CD4-positive, alpha-beta T cell treated with Interleukin-12 subunit alpha and Interleukin-12 subunit beta, for 1 hour (primary cell): ENCODE measurements at regions not wholly inside any gene's neighbourhood (a gene's known extent, or its start where the extent isn't known, plus 50 kb on each side); places are given as distances from the start of the nearest gene placed in this dataset.

Experiments used
- DNase-seq: peaks from one replicate; pipeline ENCODE4 v3.0.0-alpha.2; 2020

GRCh38 chr12:32047357-32048212 is 59.1 kb upstream of the BICD1 start:
- DNase-seq, result no peak

GRCh38 chr12:32048791-32049190 is 57.9 kb upstream of the BICD1 start:
- no peak for DNase-seq

GRCh38 chr12:32049956-32050355 is 56.7 kb upstream of the BICD1 start:
- no peak for DNase-seq

GRCh38 chr12:32051511-32052211 is 55.0 kb upstream of the BICD1 start:
- DNase-seq, result no peak

GRCh38 chr12:32052212-32052713 is 54.4 kb upstream of the BICD1 start:
- DNase-seq, result no peak

GRCh38 chr12:32053881-32054624 is 52.6 kb upstream of the BICD1 start:
- DNase-seq, result no peak
